Heart left ventricle (tissue), 16 donors: ENCODE measurements at regions not wholly inside any gene's neighbourhood (a gene's known extent, or its start where the extent isn't known, plus 50 kb on each side); places are given as distances from the start of the nearest gene placed in this dataset.
"Not testable (repeated sequence)": the region's sequence is repeated elsewhere in the genome, so short reads cannot be mapped to it uniquely, and the experiment has no call there.

Source experiments
- ATAC-seq, 4 donors: fragments of 200-7000 bp; cut with Tn5 transposase; one replicate each; pipeline ENCODE4 v1.9.1; 2020 to 2022; ENCODE audit warnings: moderate library complexity in 4 of 4, mild to moderate bottlenecking in 3 of 4, moderate number of reproducible peaks in 1 of 4
- DNase-seq, 5 donors: peaks; one replicate each; pipeline ENCODE4 v3.0.0-alpha.2; 2020
- H3K27ac ChIP-seq, 12 donors: fragments of 200-600 bp; sonication (generic) in 4 of 12; one replicate each; pipeline versions ENCODE4 v1.5.0 to v1.8.0; 2016 to 2022; ENCODE audit warnings: mild to moderate bottlenecking in 2 of 12
- H3K27me3 ChIP-seq, 9 donors: fragments of 200-600 bp; sonication (generic) in 2 of 9; one replicate each; pipeline versions ENCODE4 v1.5.1 to v1.8.0; 2016 to 2022; ENCODE audit warnings: mild to moderate bottlenecking in 3 of 9
- H3K36me3 ChIP-seq, 9 donors: fragments of 200-600 bp; sonication (generic) in 2 of 9; one replicate each; pipeline versions ENCODE4 v1.5.0 to v1.8.0; 2018 to 2022; ENCODE audit warnings: mild to moderate bottlenecking in 2 of 9
- H3K4me1 ChIP-seq, 12 donors: fragments of 200-600 bp; sonication (generic) in 4 of 12; one replicate each; pipeline versions ENCODE4 v1.5.0 to v1.8.0; 2016 to 2022; ENCODE audit warnings: mild to moderate bottlenecking in 3 of 12
- H3K4me3 ChIP-seq, 12 donors: fragments of 200-600 bp; sonication (generic) in 4 of 12; one replicate each; pipeline versions ENCODE4 v1.5.0 to v1.8.0; 2017 to 2022; ENCODE audit warnings: mild to moderate bottlenecking in 9 of 12, moderate library complexity in 4 of 12
- H3K9me3 ChIP-seq, 12 donors: fragments of 200-600 bp; sonication (generic) in 4 of 12; one replicate each; pipeline versions ENCODE4 v1.5.0 to v1.8.0; 2016 to 2022; ENCODE audit warnings: mild to moderate bottlenecking in 1 of 12
- CTCF ChIP-seq, 12 donors: fragments of 200-600 bp; sonication (generic) in 4 of 12; IDR thresholded peaks; one replicate each; pipeline versions ENCODE4 v1.5.0 to v1.8.0; 2018 to 2022; ENCODE audit warnings: antibody characterized with exemption in 12 of 12, mild to moderate bottlenecking in 5 of 12
- WGBS, 4 donors: extraction: QIAGEN DNeasy Blood & Tissue Kit in 2 of 4; methylation state at CpG; one replicate each; pipeline versions ENCODE4 v1.1.5 to v1.1.7; 2013 to 2018; 5-methylcytosine and 5-hydroxymethylcytosine counted together
- intact Hi-C, 10 donors: fragments of 100-400 bp; cut with DNase I; formaldehyde crosslinking; loops; one replicate each; pipeline versions ENCODE4 v1.11.1 to v1.14.2; 2022
- donor health status: ischemic (EF 13 %, LVEDD 7.1; RV severe dilation, severe dysfunction).
- donor health status: healthy with polysubstance abuse.
- donor health status: DM: no; HTN: yes; CAD: no.
- donor health status: DM: no; HTN: no; CAD: no.
- donor health status: ischemic (EF 25% LVEDD 6.9; RV normal size, moderate dysfunction).
- donor health status: ischemic (EF 25% LVEDD 5.7; RV mildly dilated, moderate dysfunction).
- donor health status: healthy.
- donor health status: DM: yes; HTN: yes; CAD: no.
- donor health status: ischemic (EF 35%, LVEDD 5.7; RV mildly dilated, moderate dysfunction).
- donor health status: nonischemic (EF 11% LVEDD 7.7; RV severe dilation, severe dysfunction).
- donor health status: DM: yes; HTN: yes; CAD: no.
- donor health status: PGD.
- donor health status: ischemic (EF 29% LVEDD 5.4; RV normal size, mild dysfunction).
- donor health status: nonischemic (EF 23%, LVEDD 6.1; RV moderate dilation, normal function).

- ATAC-seq, H3K9me3 ChIP-seq, H3K36me3 ChIP-seq, H3K4me1 ChIP-seq, DNase-seq, H3K27ac ChIP-seq, H3K4me3 ChIP-seq, H3K27me3 ChIP-seq, intact Hi-C loops: not testable (repeated sequence)
- peak in 2 of 12 donors; percentile 10 to 23 for TF ChIP-seq CTCF (IDR thresholded peaks at IDR 0.05)
- WGBS, 4 donors: 74 to 79% methylated on average over 5 to 7 of the region's 9 CpGs; no CpG with 5 or more reads in 2 of the 4 donors
These were observed 246.6 kb upstream of the TP53TG3 start for GRCh38 chr16:32922578-32922977.

- H3K9me3 ChIP-seq, H3K4me1 ChIP-seq, H3K36me3 ChIP-seq, H3K4me3 ChIP-seq, intact Hi-C loops, H3K27me3 ChIP-seq, H3K27ac ChIP-seq, ATAC-seq, DNase-seq: not testable (repeated sequence)
- peak in 5 of 12 donors; percentile 10 to 39 (median 33) for TF ChIP-seq CTCF (IDR thresholded peaks at IDR 0.05)
- WGBS, 4 donors: 33 to 47% (median 37%) methylated on average over 12 to 15 of the region's 15 CpGs
These were observed 239.4 kb upstream of the TP53TG3 start for GRCh38 chr16:32915346-32915745.

- 24 to 30% (median 27%) methylated on average over 2 to 9 of the region's 9 CpGs for WGBS, 4 donors
These were observed 221.8 kb upstream of the TP53TG3 start for GRCh38 chr16:32897782-32898181.

DNA sequence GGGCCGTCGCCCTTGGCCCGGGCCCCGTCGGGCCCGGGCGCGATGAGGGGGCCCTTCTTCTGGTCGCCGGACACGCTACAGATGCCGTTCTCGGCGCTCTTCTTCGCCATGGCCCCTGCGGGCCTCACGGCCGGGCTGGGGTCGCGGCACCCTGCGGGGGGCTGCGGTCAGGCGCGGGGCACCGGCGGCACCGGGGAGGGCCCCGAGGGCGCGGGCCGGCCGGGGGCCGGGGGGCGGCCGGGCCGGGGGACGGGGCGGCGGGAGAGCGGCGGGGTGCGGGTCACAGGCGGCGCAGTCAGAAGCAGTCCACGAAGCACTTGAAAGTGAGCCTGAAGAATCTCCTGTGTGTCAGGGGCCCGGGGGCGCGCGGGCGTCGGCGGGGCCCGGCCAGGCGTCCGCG lies 209.4 kb upstream of the TP53TG3 start:
- H3K9me3 ChIP-seq, H3K4me1 ChIP-seq, ATAC-seq, H3K4me3 ChIP-seq, H3K27me3 ChIP-seq, DNase-seq, intact Hi-C loops, H3K36me3 ChIP-seq, H3K27ac ChIP-seq: not testable (repeated sequence)
- no CpG with 5 or more reads among the region's 56 CpGs for WGBS, 4 donors

More at GRCh38 chr16:32897782-32898181, 221.8 kb upstream of the TP53TG3 start:
- H3K27me3 ChIP-seq, H3K4me3 ChIP-seq, intact Hi-C loops, H3K4me1 ChIP-seq, DNase-seq, H3K36me3 ChIP-seq, H3K9me3 ChIP-seq, H3K27ac ChIP-seq, ATAC-seq: not testable (repeated sequence)

DNA sequence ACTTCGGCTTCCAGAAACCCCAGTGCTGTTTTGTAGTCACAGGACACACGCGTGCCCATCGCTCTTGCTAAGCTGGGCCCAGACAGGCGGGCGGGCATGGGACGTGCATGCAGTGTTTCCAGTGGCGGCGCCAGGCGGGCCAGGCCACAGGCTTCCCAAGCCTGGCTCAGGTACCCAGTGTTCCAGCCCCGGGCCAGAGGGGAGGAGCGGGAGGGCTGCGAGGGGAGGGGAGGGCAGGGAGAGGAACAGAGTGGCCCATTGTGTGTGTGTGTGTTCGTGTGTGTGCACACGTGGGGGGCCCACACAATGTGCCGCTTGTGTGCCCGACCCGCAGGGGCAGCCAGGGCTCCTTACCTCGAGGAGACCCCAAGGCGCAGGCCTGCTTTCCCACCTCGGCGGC lies 208.6 kb upstream of the TP53TG3 start:
- intact Hi-C loops, H3K27ac ChIP-seq, H3K4me1 ChIP-seq, H3K36me3 ChIP-seq, ATAC-seq, H3K27me3 ChIP-seq, H3K4me3 ChIP-seq, H3K9me3 ChIP-seq: not testable (repeated sequence)
- DNase-seq: peak in 1 of 5 donors; percentile 33
- WGBS, 4 donors: 80 to 100% (median 88%) methylated on average over 1 to 11 of the region's 22 CpGs; no CpG with 5 or more reads in 1 of the 4 donors

DNA sequence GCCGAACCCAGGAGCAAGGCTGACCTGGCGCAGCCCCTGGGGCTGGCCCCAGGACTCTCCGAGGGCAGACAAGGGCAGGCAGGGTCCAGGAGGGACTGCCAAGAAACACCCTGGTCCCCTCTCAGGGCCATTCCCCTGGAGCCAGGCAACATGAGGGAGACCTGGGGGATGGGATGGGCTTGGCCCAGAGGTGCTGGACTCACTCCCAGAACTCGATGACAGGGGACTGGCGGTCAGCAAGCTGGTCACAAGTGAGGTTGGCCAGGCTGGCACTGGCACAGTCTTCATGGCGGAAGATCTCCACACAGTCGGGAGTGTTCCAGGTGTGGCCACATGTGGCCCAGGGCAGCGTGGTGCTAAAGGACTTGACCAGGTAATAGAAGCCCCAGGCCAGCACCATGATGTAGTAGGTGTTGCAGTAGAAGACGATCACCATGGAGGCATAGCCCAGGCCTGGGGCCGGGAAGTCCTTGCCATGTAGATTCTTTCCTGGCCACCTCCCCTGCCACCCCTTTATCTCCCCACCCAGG lies 206.4 kb upstream of the TP53TG3 start:
- DNase-seq (peak in 2 of 5 donors; percentile 18 to 31), ATAC-seq (peak; percentile 90 to 95 (median 94))
- H3K4me3 ChIP-seq, H3K27me3 ChIP-seq, H3K36me3 ChIP-seq, H3K4me1 ChIP-seq, intact Hi-C loops, H3K27ac ChIP-seq, H3K9me3 ChIP-seq: not testable (repeated sequence)
- WGBS, 4 donors: 56 to 90% methylated on average over 5 of the region's 10 CpGs; no CpG with 5 or more reads in 2 of the 4 donors

DNA sequence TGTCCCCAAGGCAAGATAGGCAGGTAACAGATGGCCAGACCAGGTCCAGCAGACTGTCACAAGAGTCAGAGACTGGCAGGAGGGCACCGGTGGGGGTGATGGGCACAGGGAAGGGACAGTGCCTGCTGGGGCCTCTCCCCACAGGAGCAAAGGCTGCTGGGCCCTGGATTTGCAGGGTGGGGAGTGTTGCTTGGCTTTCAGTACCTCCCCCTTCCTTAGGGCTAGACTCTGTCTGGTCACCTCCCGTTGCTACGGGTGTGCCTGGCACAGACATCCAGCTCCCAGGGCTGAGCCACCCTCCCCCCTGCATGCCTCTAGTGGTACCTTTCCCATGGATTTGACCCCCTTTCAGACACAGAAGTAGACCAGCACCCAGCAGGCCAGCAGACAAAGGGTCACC lies 205.7 kb upstream of the TP53TG3 start:
- DNase-seq (peak in 1 of 5 donors; percentile 20), ATAC-seq (peak in 3 of 4 donors; percentile 3 to 27 (median 25))
- H3K27ac ChIP-seq, H3K4me3 ChIP-seq, H3K36me3 ChIP-seq, intact Hi-C loops, H3K9me3 ChIP-seq, H3K4me1 ChIP-seq, H3K27me3 ChIP-seq: not testable (repeated sequence)
- WGBS, 4 donors: 51 to 93% methylated on average over 2 of the region's 3 CpGs; no CpG with 5 or more reads in 2 of the 4 donors

DNA sequence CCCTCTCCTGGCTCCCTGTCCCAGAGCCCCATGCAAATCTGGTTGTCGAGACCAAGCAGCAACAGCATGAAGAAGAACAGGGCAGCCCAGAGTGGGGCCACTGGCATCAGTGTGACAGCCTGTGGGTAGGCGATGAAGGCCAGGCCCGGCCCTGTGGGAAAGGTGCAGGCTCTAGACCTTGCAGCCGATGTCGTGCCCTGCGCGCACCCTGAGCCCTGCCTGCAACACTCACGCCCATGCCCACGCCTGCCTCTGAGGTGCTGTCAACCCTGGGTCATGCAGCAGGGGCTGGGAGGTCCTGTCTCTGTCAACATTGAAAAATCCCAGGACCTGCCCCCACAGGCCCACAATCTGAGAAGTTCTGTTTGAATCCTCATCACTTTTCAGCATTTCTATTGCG lies 204.0 kb upstream of the TP53TG3 start:
- H3K9me3 ChIP-seq, H3K36me3 ChIP-seq, H3K27ac ChIP-seq, H3K27me3 ChIP-seq, ATAC-seq, DNase-seq, H3K4me1 ChIP-seq, H3K4me3 ChIP-seq, intact Hi-C loops: not testable (repeated sequence)
- 78 to 86% methylated on average over 8 of the region's 10 CpGs; no CpG with 5 or more reads in 2 of the 4 donors for WGBS, 4 donors

DNA sequence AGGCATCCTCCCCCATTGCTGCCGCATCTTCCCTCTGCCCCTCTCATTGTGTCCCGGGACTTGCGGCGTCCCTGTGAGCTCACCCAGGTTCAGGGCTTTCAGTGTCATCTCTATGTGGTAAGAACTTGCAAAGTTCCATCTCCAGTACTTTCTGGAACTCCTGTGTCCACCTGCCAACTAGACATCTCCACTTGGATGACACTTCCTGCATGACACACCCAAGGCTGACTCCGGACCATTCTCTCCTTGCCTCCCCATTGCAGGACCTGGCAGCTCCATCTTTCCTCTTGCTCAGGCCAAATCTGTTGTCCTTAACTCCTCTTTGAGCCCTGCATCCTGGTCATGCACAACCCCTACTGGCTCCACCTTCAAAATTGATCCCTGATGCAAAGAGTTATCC lies 200.8 kb upstream of the TP53TG3 start:
- ATAC-seq, DNase-seq, H3K4me1 ChIP-seq, H3K9me3 ChIP-seq, H3K27ac ChIP-seq, H3K36me3 ChIP-seq, H3K27me3 ChIP-seq, intact Hi-C loops, H3K4me3 ChIP-seq: not testable (repeated sequence)
- no CpG with 5 or more reads among the region's 5 CpGs for WGBS, 4 donors

DNA sequence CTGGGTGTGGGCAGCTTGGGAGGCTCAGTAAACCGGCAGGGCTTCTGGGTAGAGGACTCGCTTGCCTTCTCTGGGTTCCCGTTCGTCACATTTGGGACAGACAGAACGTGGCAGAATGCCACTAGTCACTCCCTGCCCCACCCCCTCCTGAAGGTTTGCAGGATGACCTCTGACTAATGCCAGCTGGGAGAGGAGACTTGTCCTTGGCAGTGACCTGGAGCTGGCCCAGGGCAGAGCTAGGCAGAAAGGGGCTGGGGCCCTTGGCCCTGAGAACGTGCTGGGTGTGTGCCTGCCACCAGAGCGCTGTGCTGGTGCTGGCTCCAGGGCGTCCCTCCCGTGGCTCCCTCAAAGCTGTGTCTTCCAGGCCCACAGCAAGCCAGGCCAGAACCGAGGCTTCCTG lies 197.8 kb upstream of the TP53TG3 start:
- no CpG with 5 or more reads among the region's 10 CpGs for WGBS, 4 donors

More for the DNA sequence above, 197.8 kb upstream of the TP53TG3 start:
- DNase-seq, H3K4me1 ChIP-seq, H3K27ac ChIP-seq, H3K9me3 ChIP-seq, H3K4me3 ChIP-seq, H3K27me3 ChIP-seq, H3K36me3 ChIP-seq, intact Hi-C loops: not testable (repeated sequence)
- peak; percentile 79 to 89 (median 80) for ATAC-seq
